Right atrium auricular region (tissue), 2 donors: ENCODE measurements at regions not wholly inside any gene's neighbourhood (a gene's known extent, or its start where the extent isn't known, plus 50 kb on each side); places are given as distances from the start of the nearest gene placed in this dataset.

Source experiments
- DNase-seq: peaks from one replicate; pipeline ENCODE4 v3.0.0-alpha.2; 2019; ENCODE audit warnings: low spot score
- H3K27ac ChIP-seq, 2 donors: fragments of 200-600 bp; sonication (generic); 1 replicate in 1 of 2; 2 replicates in 1 of 2; pipeline ENCODE4 v1.5.1; 2016 to 2019
- H3K27me3 ChIP-seq, 2 donors: fragments of 200-600 bp; sonication (generic); one replicate each; pipeline versions ENCODE4 v1.5.1 to v1.6.0; 2017 to 2019
- H3K36me3 ChIP-seq: fragments of 200-600 bp; sonication (generic); one replicate; pipeline ENCODE4 v1.5.1; 2016
- H3K4me1 ChIP-seq, 2 donors: fragments of 200-600 bp; sonication (generic); one replicate each; pipeline versions ENCODE4 v1.5.1 to v1.6.0; 2017 to 2019
- H3K4me3 ChIP-seq, 2 donors: fragments of 200-600 bp; sonication (generic); 1 replicate in 1 of 2; 2 replicates in 1 of 2; pipeline ENCODE4 v1.5.1; 2017 to 2019; ENCODE audit warnings: mild to moderate bottlenecking in 1 of 2, moderate library complexity in 1 of 2
- H3K9me3 ChIP-seq, 2 donors: fragments of 200-600 bp; sonication (generic); one replicate each; pipeline ENCODE4 v1.5.1; 2019
- CTCF ChIP-seq, 2 donors: fragments of 200-600 bp; sonication (generic); IDR thresholded peaks; one replicate each; pipeline ENCODE4 v1.5.1; 2019; ENCODE audit warnings: antibody characterized with exemption in 2 of 2

GRCh38 chr6:147904416-147904815, 395.9 kb downstream of the SAMD5 start:
- no peaks in the 10 kb centered on the region for H3K4me1 ChIP-seq
- no peaks in the 10 kb centered on the region for H3K27me3 ChIP-seq
- no peak for DNase-seq
- H3K36me3 ChIP-seq = no peaks in the 10 kb centered on the region
- no peak for TF ChIP-seq CTCF (IDR thresholded peaks at IDR 0.05)
- H3K27ac ChIP-seq = no peak overlapping the region
- H3K9me3 ChIP-seq = no peaks in the 10 kb centered on the region
- no peak overlapping the region for H3K4me3 ChIP-seq

GRCh38 chr6:147905711-147906110, 397.2 kb downstream of the SAMD5 start:
- Histone ChIP-seq H3K4me3 (no peak overlapping the region), H3K4me1 (no peaks in the 10 kb centered on the region), H3K9me3 (no peaks in the 10 kb centered on the region), H3K27ac (no peak overlapping the region), H3K27me3 (no peaks in the 10 kb centered on the region), H3K36me3 (no peaks in the 10 kb centered on the region)
- no peak for TF ChIP-seq CTCF (IDR thresholded peaks at IDR 0.05)
- DNase-seq = no peak

- no peaks in the 10 kb centered on the region for H3K36me3 ChIP-seq
- no peaks in the 10 kb centered on the region for H3K9me3 ChIP-seq
- H3K4me1 ChIP-seq = no peaks in the 10 kb centered on the region
- H3K4me3 ChIP-seq = no peak overlapping the region
- no peak for DNase-seq
- no peaks in the 10 kb centered on the region for H3K27me3 ChIP-seq
- TF ChIP-seq CTCF (IDR thresholded peaks at IDR 0.05) = no peak
- H3K27ac ChIP-seq = no peak overlapping the region
These were observed 397.9 kb downstream of the SAMD5 start for GRCh38 chr6:147906361-147906760.

GRCh38 chr6:147909640-147910039, 401.1 kb downstream of the SAMD5 start:
- no peak for DNase-seq
- TF ChIP-seq CTCF (IDR thresholded peaks at IDR 0.05) = no peak
- H3K9me3 ChIP-seq = no peaks in the 10 kb centered on the region
- no peaks in the 10 kb centered on the region for H3K4me1 ChIP-seq
- H3K27me3 ChIP-seq = no peaks in the 10 kb centered on the region
- H3K36me3 ChIP-seq = no peaks in the 10 kb centered on the region
- H3K4me3 ChIP-seq = no peak overlapping the region
- no peak overlapping the region for H3K27ac ChIP-seq

GRCh38 chr6:147910281-147910680, 401.8 kb downstream of the SAMD5 start:
- Histone ChIP-seq H3K4me3 (no peak overlapping the region), H3K27me3 (no peaks in the 10 kb centered on the region), H3K27ac (no peak overlapping the region), H3K4me1 (no peaks in the 10 kb centered on the region), H3K36me3 (no peaks in the 10 kb centered on the region), H3K9me3 (no peaks in the 10 kb centered on the region)
- TF ChIP-seq CTCF (IDR thresholded peaks at IDR 0.05) = no peak
- no peak for DNase-seq

DNA sequence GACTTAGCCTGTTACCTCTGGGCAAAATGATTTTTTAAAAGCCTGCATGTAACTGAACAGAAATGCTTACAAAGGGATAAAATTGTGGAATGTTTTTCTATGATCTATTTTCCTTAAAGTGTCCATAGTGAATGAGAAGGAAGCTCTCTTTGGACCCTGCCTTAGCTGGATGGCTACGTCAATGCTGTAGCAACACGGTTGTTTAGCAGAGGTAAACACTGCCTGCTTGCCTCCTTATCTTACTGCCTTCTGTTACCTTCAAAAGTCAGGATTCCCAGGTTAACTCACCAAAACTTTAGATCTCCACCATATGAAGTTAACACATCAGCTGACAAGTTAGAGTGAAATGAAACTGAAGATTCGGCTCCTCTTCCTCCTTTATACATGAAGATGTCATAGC, 402.6 kb downstream of the SAMD5 start:
- Histone ChIP-seq H3K36me3 (no peaks in the 10 kb centered on the region), H3K4me3 (no peak overlapping the region), H3K9me3 (no peaks in the 10 kb centered on the region), H3K4me1 (no peaks in the 10 kb centered on the region), H3K27me3 (no peaks in the 10 kb centered on the region), H3K27ac (no peak overlapping the region)
- no peak for TF ChIP-seq CTCF (IDR thresholded peaks at IDR 0.05)
- no peak for DNase-seq
